Smooth muscle cell (in vitro differentiated cells): ENCODE measurements at regions not wholly inside any gene's neighbourhood (a gene's known extent, or its start where the extent isn't known, plus 50 kb on each side); places are given as distances from the start of the nearest gene placed in this dataset.
"Not testable (repeated sequence)": the region's sequence is repeated elsewhere in the genome, so short reads cannot be mapped to it uniquely, and the experiment has no call there.

ENCODE experiments used
- DNase-seq: peaks from one replicate; lab custom pipeline; 2025; ENCODE audit not compliant: unreplicated experiment; lab: John Stamatoyannopoulos, UW
- H2AFZ ChIP-seq: fragments of 200-600 bp; sonication (generic); 2 replicates; pipeline ENCODE4 v1.6.0; 2016; ENCODE audit warnings: antibody characterized with exemption, low read depth, mild to moderate bottlenecking
- H3F3A ChIP-seq: fragments of 200-600 bp; sonication (generic); 2 replicates; pipeline ENCODE4 v1.6.0; 2017; ENCODE audit warnings: antibody characterized with exemption, low read depth
- H3K27ac ChIP-seq: fragments of 200-600 bp; sonication (generic); 2 replicates; pipeline ENCODE4 v1.5.1; 2016; ENCODE audit warnings: low read depth, mild to moderate bottlenecking
- H3K27me3 ChIP-seq: fragments of 200-600 bp; sonication (generic); 2 replicates; pipeline ENCODE4 v1.6.1; 2016; ENCODE audit warnings: low read depth, mild to moderate bottlenecking
- H3K36me3 ChIP-seq: fragments of 200-600 bp; sonication (generic); 2 replicates; pipeline ENCODE4 v1.5.1; 2016; ENCODE audit warnings: low read depth
- H3K4me1 ChIP-seq: fragments of 200-600 bp; sonication (generic); 2 replicates; pipeline ENCODE4 v1.5.1; 2016; ENCODE audit warnings: low read depth
- H3K4me2 ChIP-seq: fragments of 200-600 bp; sonication (generic); 2 replicates; pipeline ENCODE4 v1.6.0; 2016; ENCODE audit warnings: mild to moderate bottlenecking
- H3K4me3 ChIP-seq: fragments of 200-600 bp; sonication (generic); 2 replicates; pipeline ENCODE4 v1.5.1; 2016; ENCODE audit warnings: mild to moderate bottlenecking
- H3K79me2 ChIP-seq: fragments of 200-600 bp; sonication (generic); 2 replicates; pipeline ENCODE4 v1.6.0; 2016; ENCODE audit warnings: low read depth, mild to moderate bottlenecking
- H3K9ac ChIP-seq: fragments of 200-600 bp; sonication (generic); 2 replicates; pipeline ENCODE4 v1.6.0; 2016; ENCODE audit warnings: low read depth
- H3K9me3 ChIP-seq: fragments of 200-600 bp; sonication (generic); replicated peaks from 2 replicates; pipeline ENCODE4 v1.5.1; 2016; ENCODE audit warnings: low read depth
- H4K20me1 ChIP-seq: fragments of 200-600 bp; sonication (generic); 2 replicates; pipeline ENCODE4 v1.6.0; 2016; ENCODE audit warnings: low read depth
- WGBS: methylation state at CpG from one replicate; pipeline ENCODE4 v1.1.7; 2016; ENCODE audit warnings: low lambda C conversion rate; 5-methylcytosine and 5-hydroxymethylcytosine counted together
- TF ChIP-seq, protein P1 (sequence below): fragments of 200-600 bp; sonication (generic); IDR thresholded peaks from 2 replicates; pipeline ENCODE4 v1.5.1; 2017; ENCODE audit warnings: borderline replicate concordance, mild to moderate bottlenecking, antibody characterized with exemption; ENCODE audit not compliant: insufficient read depth, poor library complexity, severe bottlenecking

DNA sequence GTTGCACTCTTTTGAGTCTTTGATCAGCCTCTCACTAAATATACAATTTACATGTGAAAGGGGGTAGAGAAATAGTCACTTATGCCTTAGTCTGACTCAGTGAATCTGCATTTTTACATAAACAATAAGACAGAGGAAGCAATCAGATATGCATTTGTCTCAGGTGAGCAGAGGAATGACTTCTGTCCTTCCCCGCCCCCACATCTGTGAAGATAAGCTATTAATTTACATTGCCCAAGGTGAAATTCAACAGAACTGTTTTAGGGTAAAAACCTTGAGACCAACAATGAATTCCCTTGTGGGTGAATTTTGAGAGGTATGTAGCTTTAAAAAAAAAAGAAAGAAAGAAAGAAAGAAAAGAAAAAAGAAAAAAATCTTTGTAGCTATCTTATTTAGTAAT lies 1302.9 kb upstream of the ACVR2A start:
- Histone ChIP-seq H3K9me3 (no peaks in the 10 kb centered on the region), H3K4me1 (peaks cover 8% of the 10 kb centered on the region), H3K36me3 (no peaks in the 10 kb centered on the region), H4K20me1 (no peaks in the 10 kb centered on the region), H3K4me2 (no peak overlapping the region), H2AFZ (no peak overlapping the region), H3K9ac (no peak overlapping the region), H3K4me3 (no peak overlapping the region), H3K27me3 (no peaks in the 10 kb centered on the region), H3K79me2 (no peaks in the 10 kb centered on the region), H3K27ac (no peak overlapping the region), H3F3A (no peaks in the 10 kb centered on the region)
- TF ChIP-seq, protein P1, sequence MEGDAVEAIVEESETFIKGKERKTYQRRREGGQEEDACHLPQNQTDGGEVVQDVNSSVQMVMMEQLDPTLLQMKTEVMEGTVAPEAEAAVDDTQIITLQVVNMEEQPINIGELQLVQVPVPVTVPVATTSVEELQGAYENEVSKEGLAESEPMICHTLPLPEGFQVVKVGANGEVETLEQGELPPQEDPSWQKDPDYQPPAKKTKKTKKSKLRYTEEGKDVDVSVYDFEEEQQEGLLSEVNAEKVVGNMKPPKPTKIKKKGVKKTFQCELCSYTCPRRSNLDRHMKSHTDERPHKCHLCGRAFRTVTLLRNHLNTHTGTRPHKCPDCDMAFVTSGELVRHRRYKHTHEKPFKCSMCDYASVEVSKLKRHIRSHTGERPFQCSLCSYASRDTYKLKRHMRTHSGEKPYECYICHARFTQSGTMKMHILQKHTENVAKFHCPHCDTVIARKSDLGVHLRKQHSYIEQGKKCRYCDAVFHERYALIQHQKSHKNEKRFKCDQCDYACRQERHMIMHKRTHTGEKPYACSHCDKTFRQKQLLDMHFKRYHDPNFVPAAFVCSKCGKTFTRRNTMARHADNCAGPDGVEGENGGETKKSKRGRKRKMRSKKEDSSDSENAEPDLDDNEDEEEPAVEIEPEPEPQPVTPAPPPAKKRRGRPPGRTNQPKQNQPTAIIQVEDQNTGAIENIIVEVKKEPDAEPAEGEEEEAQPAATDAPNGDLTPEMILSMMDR, result no peak
- no peak for DNase-seq
- 50% methylated on average over 1 of the region's 1 CpG for WGBS

DNA sequence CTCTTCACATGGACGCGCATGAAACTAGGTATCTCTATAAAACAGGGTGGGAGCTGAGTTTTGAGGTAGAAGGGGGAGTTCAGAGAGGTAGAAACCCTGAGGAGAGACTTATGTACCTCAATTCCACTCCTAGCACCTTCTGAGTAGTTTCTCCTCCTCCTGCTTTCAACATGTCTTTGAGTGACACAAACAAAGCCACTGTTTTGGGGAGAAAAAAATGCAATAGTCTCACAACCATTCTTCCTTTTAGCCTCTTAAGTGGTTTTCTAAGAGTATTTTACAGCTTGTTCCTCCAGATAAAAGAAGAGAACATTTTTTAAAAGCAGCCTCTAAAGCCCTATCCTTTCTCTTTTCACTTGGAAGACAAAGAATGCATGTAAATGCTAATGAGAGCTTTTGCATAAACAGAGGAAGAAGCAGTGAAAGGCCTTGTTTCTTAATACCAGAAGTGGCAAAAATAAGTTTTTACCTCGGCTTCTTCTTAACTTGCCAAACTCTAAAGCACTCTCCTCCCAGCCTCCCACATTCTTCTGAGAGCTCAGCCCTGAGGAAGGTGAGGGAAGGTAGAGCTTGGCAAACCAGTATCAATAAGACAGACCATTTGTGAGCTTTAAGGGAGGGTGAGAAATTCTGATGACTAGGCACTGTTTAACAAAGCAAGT lies 1304.4 kb upstream of the ACVR2A start:
- no peaks in the 10 kb centered on the region for H3K36me3 ChIP-seq
- TF ChIP-seq, protein P1, result no peak

DNA sequence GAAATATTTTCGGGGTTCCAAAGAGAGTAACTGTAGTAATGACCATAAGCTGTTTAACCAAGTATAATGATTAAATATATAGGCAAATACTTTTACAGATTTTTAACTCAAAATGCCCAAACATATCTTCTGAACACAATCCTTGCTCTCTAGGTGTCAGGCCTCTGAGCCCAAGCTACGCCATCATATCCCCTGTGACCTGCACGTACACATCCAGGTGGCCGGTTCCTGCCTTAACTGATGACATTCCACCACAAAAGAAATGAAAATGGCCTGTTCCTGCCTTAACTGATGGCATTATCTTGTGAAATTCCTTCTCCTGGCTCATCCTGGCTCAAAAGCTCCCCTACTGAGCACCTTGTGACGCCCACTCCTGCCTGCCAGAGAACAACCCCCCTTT lies 1305.1 kb upstream of the ACVR2A start:
- not testable (repeated sequence) for DNase-seq, H3K36me3 ChIP-seq, H4K20me1 ChIP-seq, H2AFZ ChIP-seq, H3K4me1 ChIP-seq, H3K79me2 ChIP-seq, H3K9me3 ChIP-seq, H3K4me3 ChIP-seq, H3K27me3 ChIP-seq, H3K9ac ChIP-seq, H3F3A ChIP-seq, H3K4me2 ChIP-seq, H3K27ac ChIP-seq
- WGBS, result 61% methylated on average over 5 of the region's 5 CpGs

More for the DNA sequence above, 1304.4 kb upstream of the ACVR2A start:
- no peak overlapping the region for H3K27ac ChIP-seq
- H3F3A ChIP-seq, result no peaks in the 10 kb centered on the region
- H3K79me2 ChIP-seq, result no peaks in the 10 kb centered on the region
- no peaks in the 10 kb centered on the region for H4K20me1 ChIP-seq
- DNase-seq, result no peak
- no peak overlapping the region for H3K9ac ChIP-seq
- WGBS, result 17% methylated on average over 3 of the region's 3 CpGs
- no peak overlapping the region for H3K4me3 ChIP-seq
- peaks cover 8% of the 10 kb centered on the region for H3K4me1 ChIP-seq
- no peaks in the 10 kb centered on the region for H3K27me3 ChIP-seq
- no peaks in the 10 kb centered on the region for H3K9me3 ChIP-seq
- H3K4me2 ChIP-seq, result no peak overlapping the region
- H2AFZ ChIP-seq, result peak overlapping the region; percentile 54

DNA sequence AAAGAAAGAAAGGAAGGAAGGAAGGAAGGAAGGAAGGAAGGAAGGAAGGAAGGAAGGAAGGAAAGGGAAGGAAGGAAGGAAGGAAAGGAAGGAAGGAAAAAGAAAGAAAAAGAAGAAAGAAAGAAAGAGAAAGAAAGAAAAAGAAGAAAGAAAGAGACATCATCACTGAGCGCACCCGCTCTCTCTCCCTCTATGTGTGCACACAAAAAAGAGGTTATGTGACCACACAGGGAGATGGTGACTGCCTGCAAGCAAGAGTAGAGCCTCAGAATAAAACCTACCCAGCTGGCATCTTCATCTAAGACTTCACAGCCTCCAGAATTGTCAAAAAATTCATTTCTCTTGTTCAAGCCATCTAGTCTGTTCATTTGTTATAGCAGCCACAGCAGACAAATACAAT lies 1307.4 kb upstream of the ACVR2A start:
- H3K4me3 ChIP-seq, result no peak overlapping the region
- H2AFZ ChIP-seq, result no peak overlapping the region
- H3K79me2 ChIP-seq, result no peaks in the 10 kb centered on the region
- TF ChIP-seq, protein P1, result no peak
- WGBS, result 92% methylated on average over 2 of the region's 2 CpGs
- DNase-seq, result no peak
- H3K4me1 ChIP-seq, result peaks cover 8% of the 10 kb centered on the region
- H4K20me1 ChIP-seq, result no peaks in the 10 kb centered on the region
- no peaks in the 10 kb centered on the region for H3K36me3 ChIP-seq
- H3K4me2 ChIP-seq, result no peak overlapping the region
- no peaks in the 10 kb centered on the region for H3F3A ChIP-seq
- no peaks in the 10 kb centered on the region for H3K9me3 ChIP-seq
- H3K27ac ChIP-seq, result no peak overlapping the region
- H3K27me3 ChIP-seq, result no peaks in the 10 kb centered on the region
- H3K9ac ChIP-seq, result no peak overlapping the region
